Osteoblast (primary cell): ENCODE measurements at regions not wholly inside any gene's neighbourhood (a gene's known extent, or its start where the extent isn't known, plus 50 kb on each side); places are given as distances from the start of the nearest gene placed in this dataset.

Source experiments
- DNase-seq: peaks from one replicate; pipeline ENCODE4 v3.0.0; 2011; ENCODE audit warnings: low spot score, mixed read lengths; ENCODE audit not compliant: insufficient read length; ENCODE audit errors: missing footprints
- H2AFZ ChIP-seq: 2 replicates; pipeline ENCODE4 v1.6.0; 2011; ENCODE audit warnings: mild to moderate bottlenecking, low read length
- H3K27ac ChIP-seq: 2 replicates; pipeline ENCODE4 v1.5.1; 2011; ENCODE audit warnings: mild to moderate bottlenecking, low read depth, low read length, moderate library complexity
- H3K27me3 ChIP-seq: 2 replicates; pipeline ENCODE4 v1.6.0; 2012; ENCODE audit warnings: mild to moderate bottlenecking, control low read depth, inconsistent platforms, low read length, moderate library complexity; ENCODE audit not compliant: insufficient read depth
- H3K36me3 ChIP-seq: 2 replicates; pipeline ENCODE4 v1.5.1; 2011; ENCODE audit warnings: mild to moderate bottlenecking, low read length, control low read depth, moderate library complexity; ENCODE audit not compliant: insufficient read depth
- H3K4me1 ChIP-seq: 2 replicates; pipeline ENCODE4 v1.5.1; 2011; ENCODE audit warnings: mild to moderate bottlenecking, low read length, control low read depth, moderate library complexity; ENCODE audit not compliant: insufficient read depth
- H3K4me2 ChIP-seq: 2 replicates; pipeline ENCODE4 v1.6.0; 2011; ENCODE audit warnings: mild to moderate bottlenecking, low read length; ENCODE audit not compliant: insufficient read depth
- H3K4me3 ChIP-seq: fragments of 200-600 bp; sonication (generic); 3 replicates; pipeline ENCODE4 v1.5.1; 2012; ENCODE audit warnings: mild to moderate bottlenecking, low read length, inconsistent platforms; ENCODE audit not compliant: insufficient read depth
- H3K79me2 ChIP-seq: 2 replicates; pipeline ENCODE4 v1.6.0; 2012; ENCODE audit warnings: mild to moderate bottlenecking, low read length, control low read depth, inconsistent platforms; ENCODE audit not compliant: insufficient read depth
- H3K9me3 ChIP-seq: 2 replicates; pipeline ENCODE4 v1.5.1; 2011; ENCODE audit warnings: low read depth, low read length, control low read depth
- H4K20me1 ChIP-seq: 2 replicates; pipeline ENCODE4 v1.6.0; 2012; ENCODE audit warnings: mild to moderate bottlenecking, low read length, control low read depth; ENCODE audit not compliant: insufficient read depth
- CTCF ChIP-seq: IDR thresholded peaks from 2 replicates; pipeline ENCODE4 v1.5.1; 2011; ENCODE audit warnings: mild to moderate bottlenecking, low read depth, low read length, moderate library complexity; ENCODE audit errors: extremely low read depth

- DNase-seq: no peak
- H3K4me1 ChIP-seq: no peaks in the 10 kb centered on the region
- H2AFZ ChIP-seq: no peak overlapping the region
- no peaks in the 10 kb centered on the region for H4K20me1 ChIP-seq
- H3K27ac ChIP-seq: no peak overlapping the region
- H3K4me3 ChIP-seq: no peak overlapping the region
- no peaks in the 10 kb centered on the region for H3K79me2 ChIP-seq
- no peaks in the 10 kb centered on the region for H3K9me3 ChIP-seq
- peaks cover 17% of the 10 kb centered on the region for H3K27me3 ChIP-seq
- no peaks in the 10 kb centered on the region for H3K36me3 ChIP-seq
- no peak for TF ChIP-seq CTCF
- H3K4me2 ChIP-seq: no peak overlapping the region
Observed at GRCh38 chr6:137602313-137603197, 108.4 kb upstream of the OLIG3 start.

GRCh38 chr6:137610702-137611101 lies 116.5 kb upstream of the OLIG3 start:
- H3K27ac ChIP-seq: no peak overlapping the region
- H4K20me1 ChIP-seq: no peaks in the 10 kb centered on the region
- H2AFZ ChIP-seq: no peak overlapping the region
- no peaks in the 10 kb centered on the region for H3K36me3 ChIP-seq
- DNase-seq: no peak
- no peaks in the 10 kb centered on the region for H3K9me3 ChIP-seq
- no peaks in the 10 kb centered on the region for H3K4me1 ChIP-seq
- no peaks in the 10 kb centered on the region for H3K79me2 ChIP-seq
- H3K27me3 ChIP-seq: no peaks in the 10 kb centered on the region
- no peak for TF ChIP-seq CTCF
- no peak overlapping the region for H3K4me2 ChIP-seq
- no peak overlapping the region for H3K4me3 ChIP-seq

GRCh38 chr6:137623293-137623692 lies 129.1 kb upstream of the OLIG3 start:
- DNase-seq: no peak
- H3K9me3 ChIP-seq: no peaks in the 10 kb centered on the region
- H3K36me3 ChIP-seq: no peaks in the 10 kb centered on the region
- no peak overlapping the region for H3K4me3 ChIP-seq
- no peaks in the 10 kb centered on the region for H3K79me2 ChIP-seq
- H3K27ac ChIP-seq: no peak overlapping the region
- no peaks in the 10 kb centered on the region for H4K20me1 ChIP-seq
- TF ChIP-seq CTCF: no peak
- no peak overlapping the region for H2AFZ ChIP-seq
- no peaks in the 10 kb centered on the region for H3K27me3 ChIP-seq
- H3K4me1 ChIP-seq: no peaks in the 10 kb centered on the region
- H3K4me2 ChIP-seq: no peak overlapping the region

- no peak for TF ChIP-seq CTCF
- Histone ChIP-seq H3K36me3 (no peaks in the 10 kb centered on the region), H3K4me2 (no peak overlapping the region), H3K9me3 (no peaks in the 10 kb centered on the region), H3K27me3 (no peaks in the 10 kb centered on the region), H3K4me3 (no peak overlapping the region), H2AFZ (no peak overlapping the region), H3K4me1 (no peaks in the 10 kb centered on the region), H3K79me2 (no peaks in the 10 kb centered on the region), H3K27ac (no peak overlapping the region), H4K20me1 (no peaks in the 10 kb centered on the region)
- no peak for DNase-seq
Observed at GRCh38 chr6:137625100-137625661, 131.0 kb upstream of the OLIG3 start.
